NB4 (cell line): ENCODE measurements at regions not wholly inside any gene's neighbourhood (a gene's known extent, or its start where the extent isn't known, plus 50 kb on each side); places are given as distances from the start of the nearest gene placed in this dataset.

ENCODE experiments used
- DNase-seq: peaks from one replicate; pipeline ENCODE4 v3.0.0; 2010; ENCODE audit warnings: low read depth
- H3K4me3 ChIP-seq: one replicate; pipeline ENCODE4 v1.5.1; 2011; ENCODE audit warnings: mild to moderate bottlenecking, low read depth, low read length, moderate library complexity
- MAX ChIP-seq: IDR thresholded peaks from 2 replicates; pipeline ENCODE4 v1.6.1; 2011; ENCODE audit warnings: low read depth, low read length
- MYC ChIP-seq: IDR thresholded peaks from 2 replicates; pipeline ENCODE4 v1.6.1; 2011; ENCODE audit warnings: low read depth, low read length
- POLR2A ChIP-seq: IDR thresholded peaks from 2 replicates; pipeline ENCODE4 v1.6.1; 2011; ENCODE audit warnings: mild to moderate bottlenecking; ENCODE audit not compliant: insufficient read length; ENCODE audit errors: extremely low read depth
- TF ChIP-seq, protein P1 (sequence below): IDR thresholded peaks from one replicate; pipeline ENCODE4 v1.5.1; 2012; ENCODE audit warnings: low read depth, low read length

DNA sequence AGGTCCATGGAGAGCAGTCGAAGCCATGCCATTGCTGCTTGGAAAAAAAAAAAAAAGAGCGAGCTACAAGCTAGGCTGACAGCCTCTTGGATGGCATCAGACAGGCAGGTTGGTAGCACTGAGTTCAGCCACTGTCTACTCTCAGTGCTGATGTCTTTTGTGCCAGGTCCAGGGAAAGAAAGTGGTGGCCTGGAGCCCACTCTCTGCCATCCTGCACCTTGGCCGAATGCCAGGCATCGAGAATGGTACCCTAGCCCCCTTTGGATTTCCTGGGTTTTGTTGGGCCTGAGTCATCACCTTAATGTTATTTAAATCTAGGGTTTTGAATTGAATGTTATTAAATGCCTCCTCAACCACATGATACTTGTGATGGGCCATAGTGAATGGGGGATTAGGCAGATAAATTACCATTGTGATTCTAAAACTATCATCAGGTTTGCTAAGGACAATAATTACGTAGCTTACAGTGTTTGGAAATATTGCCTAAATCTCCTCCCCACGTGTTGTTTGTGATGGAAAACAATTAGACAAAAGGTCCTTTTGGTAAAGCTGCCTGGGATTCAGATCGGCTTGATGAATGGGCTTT is 195.7 kb upstream of the GPR26 start:
- DNase-seq = no peak
- no peak overlapping the region for H3K4me3 ChIP-seq

DNA sequence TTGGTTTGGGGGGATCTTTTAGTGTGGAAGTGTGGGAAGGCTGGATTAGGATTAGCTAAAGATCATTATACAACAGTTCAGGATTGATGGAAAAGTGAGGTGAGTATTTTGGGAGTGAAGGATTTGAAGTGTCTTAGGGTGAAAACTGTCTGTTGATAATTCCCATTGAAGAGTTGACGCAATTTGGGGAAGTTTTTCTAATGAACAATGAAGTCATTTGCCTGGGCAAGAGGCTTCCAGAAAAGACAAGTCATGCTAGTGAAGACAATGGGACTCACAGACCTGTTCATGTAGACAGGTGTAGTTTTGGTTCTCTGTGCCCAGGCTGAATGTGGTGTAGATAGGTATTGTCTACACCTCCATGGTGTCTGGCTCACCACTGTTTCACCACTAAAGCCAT is 194.3 kb upstream of the GPR26 start:
- TF ChIP-seq POLR2A (no peak), MAX (no peak), MYC (no peak)
- TF ChIP-seq, protein P1, sequence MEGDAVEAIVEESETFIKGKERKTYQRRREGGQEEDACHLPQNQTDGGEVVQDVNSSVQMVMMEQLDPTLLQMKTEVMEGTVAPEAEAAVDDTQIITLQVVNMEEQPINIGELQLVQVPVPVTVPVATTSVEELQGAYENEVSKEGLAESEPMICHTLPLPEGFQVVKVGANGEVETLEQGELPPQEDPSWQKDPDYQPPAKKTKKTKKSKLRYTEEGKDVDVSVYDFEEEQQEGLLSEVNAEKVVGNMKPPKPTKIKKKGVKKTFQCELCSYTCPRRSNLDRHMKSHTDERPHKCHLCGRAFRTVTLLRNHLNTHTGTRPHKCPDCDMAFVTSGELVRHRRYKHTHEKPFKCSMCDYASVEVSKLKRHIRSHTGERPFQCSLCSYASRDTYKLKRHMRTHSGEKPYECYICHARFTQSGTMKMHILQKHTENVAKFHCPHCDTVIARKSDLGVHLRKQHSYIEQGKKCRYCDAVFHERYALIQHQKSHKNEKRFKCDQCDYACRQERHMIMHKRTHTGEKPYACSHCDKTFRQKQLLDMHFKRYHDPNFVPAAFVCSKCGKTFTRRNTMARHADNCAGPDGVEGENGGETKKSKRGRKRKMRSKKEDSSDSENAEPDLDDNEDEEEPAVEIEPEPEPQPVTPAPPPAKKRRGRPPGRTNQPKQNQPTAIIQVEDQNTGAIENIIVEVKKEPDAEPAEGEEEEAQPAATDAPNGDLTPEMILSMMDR = no peak
- DNase-seq = no peak
- no peak overlapping the region for H3K4me3 ChIP-seq

More for the DNA sequence above, 195.7 kb upstream of the GPR26 start:
- TF ChIP-seq MYC = no peak
- TF ChIP-seq, protein P1 = no peak
- no peak for TF ChIP-seq POLR2A
- no peak for TF ChIP-seq MAX

- no peak for TF ChIP-seq POLR2A
- no peak for TF ChIP-seq MAX
- TF ChIP-seq MYC = no peak
- TF ChIP-seq, protein P1 = no peak
- H3K4me3 ChIP-seq = no peak overlapping the region
- no peak for DNase-seq
Measured at GRCh38 chr10:123472606-123473005, 193.5 kb upstream of the GPR26 start.

- no peak for DNase-seq
- H3K4me3 ChIP-seq = no peak overlapping the region
- no peak for TF ChIP-seq POLR2A
- TF ChIP-seq MAX = no peak
- TF ChIP-seq, protein P1 = no peak
- no peak for TF ChIP-seq MYC
Measured at GRCh38 chr10:123474700-123475099, 191.5 kb upstream of the GPR26 start.

DNA sequence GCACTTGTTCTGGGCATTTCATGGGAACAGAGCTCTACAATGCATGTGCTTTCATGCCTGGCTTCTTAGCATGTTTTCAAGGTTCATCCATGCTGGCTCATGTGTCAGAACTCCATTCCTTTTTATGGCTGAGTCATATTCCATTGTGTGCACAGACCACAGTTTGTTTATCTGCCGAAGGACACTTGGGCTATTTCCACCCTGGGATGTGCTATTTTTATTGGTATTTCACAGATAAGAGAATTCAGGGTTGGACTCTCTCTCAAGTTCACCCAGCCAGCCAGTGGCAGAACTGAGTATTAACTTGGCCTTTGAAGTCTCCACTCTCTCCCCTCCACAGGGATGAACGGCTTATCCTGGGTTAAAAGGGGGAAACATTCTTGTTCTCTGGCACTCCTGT is 190.7 kb upstream of the GPR26 start:
- H3K4me3 ChIP-seq = no peak overlapping the region
- TF ChIP-seq, protein P1 = no peak
- TF ChIP-seq MYC (no peak), MAX (no peak), POLR2A (no peak)
- DNase-seq = no peak

DNA sequence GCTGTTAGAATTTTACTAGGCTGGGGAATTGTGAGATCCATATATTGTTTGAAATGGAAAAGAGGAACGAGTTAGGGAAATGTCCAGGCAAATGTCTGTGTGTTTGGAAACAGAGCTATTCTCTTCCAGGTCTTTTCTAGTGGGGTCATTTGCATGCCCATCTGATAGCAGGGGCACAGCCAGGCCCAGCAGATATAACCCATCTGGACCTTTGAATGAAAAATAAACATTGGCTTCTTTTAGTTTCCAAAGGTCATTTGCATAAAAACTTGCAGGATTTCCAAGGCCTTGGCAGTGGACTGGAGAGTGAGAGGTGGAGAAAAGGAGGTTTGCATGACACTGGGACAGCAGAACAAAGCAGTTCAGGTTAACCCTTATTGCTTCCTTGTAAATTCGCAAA is 188.0 kb upstream of the GPR26 start:
- DNase-seq = no peak
- TF ChIP-seq MAX (no peak), POLR2A (no peak), MYC (no peak)
- TF ChIP-seq, protein P1 = no peak

More for the DNA sequence above, 188.0 kb upstream of the GPR26 start:
- no peak overlapping the region for H3K4me3 ChIP-seq
